ENCODE measurements at regions not wholly inside any gene's neighbourhood (a gene's known extent, or its start where the extent isn't known, plus 50 kb on each side); places are given as distances from the start of the nearest gene placed in this dataset.

- dilution Hi-C loops (cut with MboI; ENCODE audit: extremely low pct_ligation_motif_present, low sequenced_read_pairs) (no loop called here), intact Hi-C loops (cut with micrococcal nuclease) (loop anchor here (10.0 kb wide), 2 partner anchors 1076 to 1376 kb away; no protein-coding TSS in a partner anchor)
- no peaks in the 10 kb centered on the region for H4K20me1 ChIP-seq (replicated peaks; ENCODE audit: control insufficient read depth, extremely low read depth, insufficient read depth, low read length)
- DNase-seq (ENCODE audit: low read depth, low spot score): no peak
- no peak overlapping the region for H3K9ac ChIP-seq (replicated peaks; ENCODE audit: extremely low read depth, insufficient read depth, low read length)
- no peaks in the 10 kb centered on the region for H3K36me3 ChIP-seq (ENCODE audit: control insufficient read depth in 2 of 2, extremely low read depth in 1 of 2, insufficient read depth in 2 of 2, low read length in 2 of 2)
- no TSS peak for BruUV-seq (replicated peaks)
- no peaks in the 10 kb centered on the region for H3K9me3 ChIP-seq (replicated peaks; ENCODE audit: control insufficient read depth, insufficient read depth, low read length)
- no peaks in the 10 kb centered on the region for H3K27me3 ChIP-seq (ENCODE audit: control insufficient read depth in 2 of 2, insufficient read depth in 2 of 2, low read length in 2 of 2)
- no peak overlapping the region for H3K4me3 ChIP-seq (replicated peaks in 1 of 3; ENCODE audit: insufficient read depth in 1 of 3, low read depth in 1 of 3, low read length in 3 of 3)
- ChIA-PET CTCF (no interaction called here), POLR2A (no interaction called here)
- H3K4me2 ChIP-seq (ENCODE audit: insufficient read depth, low read length): no peak overlapping the region
- TF ChIP-seq FOS (IDR thresholded peaks at IDR 0.05; ENCODE audit: borderline replicate concordance, insufficient read depth, low read length): no peak
- FAIRE-seq: no peak
- H3K4me1 ChIP-seq (ENCODE audit: control insufficient read depth, extremely low read depth, insufficient read depth, low read length): no peaks in the 10 kb centered on the region
- no peaks in the 10 kb centered on the region for H3K9me1 ChIP-seq (replicated peaks; ENCODE audit: control insufficient read depth, extremely low read depth, insufficient read depth, low read length)
- H2AFZ ChIP-seq (ENCODE audit: low read depth, low read length): no peak overlapping the region
- H3K79me2 ChIP-seq (ENCODE audit: control insufficient read depth, insufficient read depth, low read length): no peaks in the 10 kb centered on the region
- H3K27ac ChIP-seq (ENCODE audit: insufficient read depth, low read depth, low read length): no peak overlapping the region
Measured at GRCh38 chr4:66160606-66161005, 490.3 kb upstream of the EPHA5 start.

- FAIRE-seq (no peak), DNase-seq (ENCODE audit: low read depth, low spot score) (no peak)
- dilution Hi-C loops (cut with MboI; ENCODE audit: extremely low pct_ligation_motif_present, low sequenced_read_pairs): no loop called here
- Histone ChIP-seq H3K9me1 (replicated peaks; ENCODE audit: control insufficient read depth, extremely low read depth, insufficient read depth, low read length) (no peaks in the 10 kb centered on the region), H3K4me2 (ENCODE audit: insufficient read depth, low read length) (no peak overlapping the region), H3K9ac (replicated peaks; ENCODE audit: extremely low read depth, insufficient read depth, low read length) (no peak overlapping the region), H3K4me3 (replicated peaks in 1 of 3; ENCODE audit: insufficient read depth in 1 of 3, low read depth in 1 of 3, low read length in 3 of 3) (no peak overlapping the region), H3K36me3 (ENCODE audit: control insufficient read depth in 2 of 2, extremely low read depth in 1 of 2, insufficient read depth in 2 of 2, low read length in 2 of 2) (no peaks in the 10 kb centered on the region), H3K27ac (ENCODE audit: insufficient read depth, low read depth, low read length) (no peak overlapping the region), H3K9me3 (replicated peaks; ENCODE audit: control insufficient read depth, insufficient read depth, low read length) (no peaks in the 10 kb centered on the region), H4K20me1 (replicated peaks; ENCODE audit: control insufficient read depth, extremely low read depth, insufficient read depth, low read length) (no peaks in the 10 kb centered on the region), H2AFZ (ENCODE audit: low read depth, low read length) (no peak overlapping the region), H3K4me1 (ENCODE audit: control insufficient read depth, extremely low read depth, insufficient read depth, low read length) (no peaks in the 10 kb centered on the region), H3K27me3 (ENCODE audit: control insufficient read depth in 2 of 2, insufficient read depth in 2 of 2, low read length in 2 of 2) (no peaks in the 10 kb centered on the region), H3K79me2 (ENCODE audit: control insufficient read depth, insufficient read depth, low read length) (no peaks in the 10 kb centered on the region)
- no TSS peak for BruUV-seq (replicated peaks)
- TF ChIP-seq EZH2 (IDR thresholded peaks at IDR 0.05; ENCODE audit: borderline replicate concordance, low read depth, low read length, severe bottlenecking): no peak
- no peak for TF ChIP-seq MYC (IDR thresholded peaks at IDR 0.05; ENCODE audit: low read depth, low read length)
- TF ChIP-seq FOS (IDR thresholded peaks at IDR 0.05; ENCODE audit: borderline replicate concordance, insufficient read depth, low read length): no peak
- no peak for TF ChIP-seq CTCF (IDR thresholded peaks at IDR 0.05; ENCODE audit: extremely low read depth in 1 of 2, insufficient read depth in 1 of 2, low read depth in 1 of 2, low read length in 2 of 2)
- no peak for TF ChIP-seq POLR2AphosphoS5 (IDR thresholded peaks at IDR 0.05; ENCODE audit: insufficient read depth, low read depth, low read length)
- no peak for TF ChIP-seq POLR2A (IDR thresholded peaks at IDR 0.05; ENCODE audit: low read depth, low read length)
- TF ChIP-seq, protein P1, sequence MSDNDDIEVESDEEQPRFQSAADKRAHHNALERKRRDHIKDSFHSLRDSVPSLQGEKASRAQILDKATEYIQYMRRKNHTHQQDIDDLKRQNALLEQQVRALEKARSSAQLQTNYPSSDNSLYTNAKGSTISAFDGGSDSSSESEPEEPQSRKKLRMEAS (IDR thresholded peaks at IDR 0.05; ENCODE audit: insufficient read depth, insufficient read length): no peak
- no peak for TF ChIP-seq JUN (IDR thresholded peaks at IDR 0.05; ENCODE audit: borderline replicate concordance, insufficient read depth, insufficient read length, low read depth)
- no peak for TF ChIP-seq GATA2 (IDR thresholded peaks at IDR 0.05; ENCODE audit: insufficient read depth, insufficient read length, low read depth, low read length)
- ChIA-PET POLR2A (no interaction called here), CTCF (no interaction called here)
- intact Hi-C loops (cut with micrococcal nuclease): no loop called here
Measured at GRCh38 chr4:66157594-66157993, 487.3 kb upstream of the EPHA5 start.

Data from endothelial cell of umbilical vein (primary cell).